ENCODE measurements at regions not wholly inside any gene's neighbourhood (a gene's known extent, or its start where the extent isn't known, plus 50 kb on each side); places are given as distances from the start of the nearest gene placed in this dataset.

DNA sequence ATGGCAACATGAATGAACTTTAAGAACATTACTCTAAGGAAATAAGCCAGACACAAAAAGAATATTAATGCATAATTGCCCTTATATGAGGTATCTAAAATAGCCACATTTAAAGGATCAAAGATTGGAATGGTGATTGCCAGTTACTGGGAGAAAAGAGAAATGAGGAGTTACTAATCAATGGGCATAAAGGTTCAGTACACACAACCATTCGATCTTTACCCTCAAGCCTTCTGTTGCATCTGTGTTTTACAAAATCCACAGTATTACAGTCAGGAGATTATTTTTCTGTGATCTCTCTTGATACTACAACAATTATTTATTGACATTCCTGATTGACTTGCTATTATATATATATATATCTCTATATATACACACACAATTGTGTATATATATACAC lies 310.0 kb upstream of the SLITRK5 start:
- TF ChIP-seq, protein P1, sequence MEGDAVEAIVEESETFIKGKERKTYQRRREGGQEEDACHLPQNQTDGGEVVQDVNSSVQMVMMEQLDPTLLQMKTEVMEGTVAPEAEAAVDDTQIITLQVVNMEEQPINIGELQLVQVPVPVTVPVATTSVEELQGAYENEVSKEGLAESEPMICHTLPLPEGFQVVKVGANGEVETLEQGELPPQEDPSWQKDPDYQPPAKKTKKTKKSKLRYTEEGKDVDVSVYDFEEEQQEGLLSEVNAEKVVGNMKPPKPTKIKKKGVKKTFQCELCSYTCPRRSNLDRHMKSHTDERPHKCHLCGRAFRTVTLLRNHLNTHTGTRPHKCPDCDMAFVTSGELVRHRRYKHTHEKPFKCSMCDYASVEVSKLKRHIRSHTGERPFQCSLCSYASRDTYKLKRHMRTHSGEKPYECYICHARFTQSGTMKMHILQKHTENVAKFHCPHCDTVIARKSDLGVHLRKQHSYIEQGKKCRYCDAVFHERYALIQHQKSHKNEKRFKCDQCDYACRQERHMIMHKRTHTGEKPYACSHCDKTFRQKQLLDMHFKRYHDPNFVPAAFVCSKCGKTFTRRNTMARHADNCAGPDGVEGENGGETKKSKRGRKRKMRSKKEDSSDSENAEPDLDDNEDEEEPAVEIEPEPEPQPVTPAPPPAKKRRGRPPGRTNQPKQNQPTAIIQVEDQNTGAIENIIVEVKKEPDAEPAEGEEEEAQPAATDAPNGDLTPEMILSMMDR (IDR thresholded peaks at IDR 0.05; ENCODE audit: low read depth, low read length) = no peak
- no peak for TF ChIP-seq POLR2A (IDR thresholded peaks at IDR 0.05; ENCODE audit: extremely low read depth, insufficient read length)
- TF ChIP-seq, protein P2, sequence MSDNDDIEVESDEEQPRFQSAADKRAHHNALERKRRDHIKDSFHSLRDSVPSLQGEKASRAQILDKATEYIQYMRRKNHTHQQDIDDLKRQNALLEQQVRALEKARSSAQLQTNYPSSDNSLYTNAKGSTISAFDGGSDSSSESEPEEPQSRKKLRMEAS (IDR thresholded peaks at IDR 0.05; ENCODE audit: low read depth, low read length) = no peak
